Stimulated activated naive CD8-positive, alpha-beta T cell treated with anti-CD3 and anti-CD28 coated beads, Interleukin-15, amount 100 ng/mL, for 72 hours (primary cell): ENCODE measurements at regions not wholly inside any gene's neighbourhood (a gene's known extent, or its start where the extent isn't known, plus 50 kb on each side); places are given as distances from the start of the nearest gene placed in this dataset.

ENCODE experiments used
- ATAC-seq: fragments of 150-1000 bp; cut with Tn5 transposase; 2 replicates; pipeline ENCODE4 v1.10.0; 2021; ENCODE audit warnings: mild to moderate bottlenecking, moderate library complexity
- DNase-seq, 2 donors: peaks; one replicate each; pipeline ENCODE4 v3.0.0; 2021 to 2022
- H3K27ac Mint-ChIP-seq, 2 donors: one replicate each; pipeline ENCODE4 v1.8.0; 2022; ENCODE audit warnings: mild to moderate bottlenecking in 2 of 2, mixed read lengths in 2 of 2, moderate library complexity in 2 of 2
- H3K27me3 Mint-ChIP-seq: one replicate; pipeline ENCODE4 v1.8.0; 2022; ENCODE audit warnings: mixed read lengths
- H3K4me1 Mint-ChIP-seq: one replicate; pipeline ENCODE4 v1.8.0; 2022; ENCODE audit warnings: mild to moderate bottlenecking, mixed read lengths
- H3K4me3 Mint-ChIP-seq, 2 donors: one replicate each; pipeline ENCODE4 v1.8.0; 2022; ENCODE audit warnings: mild to moderate bottlenecking in 2 of 2, mixed read lengths in 2 of 2, moderate library complexity in 1 of 2
- H3K9me3 Mint-ChIP-seq, 2 donors: one replicate each; pipeline ENCODE4 v1.8.0; 2022; ENCODE audit warnings: mixed read lengths in 2 of 2

- Mint-ChIP-seq H3K4me1 (no peaks in the 10 kb centered on the region), H3K9me3 (no peaks in the 10 kb centered on the region), H3K27me3 (no peaks in the 10 kb centered on the region), H3K27ac (no peak overlapping the region), H3K4me3 (no peak overlapping the region)
- no peak for DNase-seq
- ATAC-seq = no peak
These were observed 58.5 kb downstream of the DLL1 start for GRCh38 chr6:170232186-170233002.

- H3K27me3 Mint-ChIP-seq = no peaks in the 10 kb centered on the region
- no peak overlapping the region for H3K4me3 Mint-ChIP-seq
- DNase-seq = no peak
- no peaks in the 10 kb centered on the region for H3K4me1 Mint-ChIP-seq
- H3K9me3 Mint-ChIP-seq = no peaks in the 10 kb centered on the region
- H3K27ac Mint-ChIP-seq = no peak overlapping the region
- ATAC-seq = no peak
These were observed 59.3 kb downstream of the DLL1 start for GRCh38 chr6:170231293-170232185.

DNA sequence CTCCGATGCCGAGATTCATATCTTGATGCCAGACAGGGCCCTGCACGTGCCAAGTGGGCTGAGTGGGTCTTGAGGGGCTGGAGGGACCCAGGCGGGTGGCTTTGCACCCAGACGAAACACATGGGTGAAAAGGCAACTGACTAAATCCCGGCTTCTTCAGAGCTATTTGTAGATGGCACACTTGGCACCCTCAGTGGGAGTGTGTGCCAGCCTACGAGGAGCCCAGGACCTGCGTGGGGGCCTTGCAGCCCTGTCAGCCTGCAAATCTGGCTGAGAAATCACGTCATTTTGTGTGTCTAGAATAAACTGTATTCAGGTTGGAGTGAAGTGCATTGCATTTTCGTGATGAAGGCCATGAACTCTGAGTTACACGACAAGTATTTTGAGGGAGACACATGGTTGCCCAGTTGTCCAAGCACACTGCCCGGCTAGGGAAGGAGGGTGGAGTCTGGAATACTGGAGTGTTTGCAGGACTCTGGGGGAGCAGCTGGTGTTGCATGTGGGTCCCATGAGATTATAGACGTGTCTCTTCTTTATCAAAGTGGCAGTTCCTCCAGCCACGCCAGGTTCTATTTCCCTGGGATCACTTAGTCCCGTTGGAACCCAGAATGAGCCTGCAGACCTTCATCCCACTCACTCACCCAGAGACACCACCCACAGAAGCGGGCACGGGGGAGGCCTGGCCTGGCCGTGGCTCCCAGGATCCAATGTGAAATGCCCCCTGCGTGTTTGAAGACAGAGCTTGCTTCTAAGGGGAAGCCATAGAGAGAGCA lies 60.2 kb downstream of the DLL1 start:
- Mint-ChIP-seq H3K27me3 (no peaks in the 10 kb centered on the region), H3K9me3 (no peaks in the 10 kb centered on the region), H3K27ac (no peak overlapping the region), H3K4me3 (no peak overlapping the region), H3K4me1 (no peaks in the 10 kb centered on the region)
- ATAC-seq = no peak
- no peak for DNase-seq

GRCh38 chr6:170229851-170230519 lies 60.9 kb downstream of the DLL1 start:
- H3K4me1 Mint-ChIP-seq = peaks cover 2% of the 10 kb centered on the region
- DNase-seq (no peak), ATAC-seq (no peak)
- H3K4me3 Mint-ChIP-seq = no peak overlapping the region
- no peaks in the 10 kb centered on the region for H3K9me3 Mint-ChIP-seq
- H3K27ac Mint-ChIP-seq = no peak overlapping the region
- H3K27me3 Mint-ChIP-seq = no peaks in the 10 kb centered on the region

- Mint-ChIP-seq H3K4me1 (peaks cover 8% of the 10 kb centered on the region), H3K4me3 (no peak overlapping the region), H3K27ac (no peak overlapping the region), H3K9me3 (no peaks in the 10 kb centered on the region), H3K27me3 (no peaks in the 10 kb centered on the region)
- no peak for ATAC-seq
- no peak for DNase-seq
These were observed 61.5 kb downstream of the DLL1 start for GRCh38 chr6:170229396-170229795.

DNA sequence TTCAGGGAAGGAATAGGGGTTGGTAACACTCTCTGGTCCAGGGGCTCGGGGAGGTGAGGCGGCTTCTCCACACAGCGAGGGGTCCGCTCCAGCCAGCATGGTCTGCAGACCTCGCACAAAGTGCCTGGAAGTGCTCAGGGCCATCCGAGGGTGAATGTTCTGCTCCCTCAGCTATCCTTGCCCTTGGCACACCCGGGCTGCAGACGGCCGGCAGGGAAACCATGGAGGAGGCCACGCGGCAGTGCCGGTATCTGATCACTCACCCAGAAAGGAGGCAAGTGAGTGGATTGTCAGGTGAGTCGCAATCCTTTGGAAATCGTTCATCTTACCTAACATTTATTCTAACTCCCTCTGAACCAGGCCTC lies 62.0 kb downstream of the DLL1 start:
- Mint-ChIP-seq H3K4me3 (no peak overlapping the region), H3K27ac (no peak overlapping the region), H3K4me1 (peaks cover 9% of the 10 kb centered on the region), H3K9me3 (no peaks in the 10 kb centered on the region), H3K27me3 (no peaks in the 10 kb centered on the region)
- DNase-seq (no peak), ATAC-seq (no peak)

GRCh38 chr6:170227996-170228945 lies 62.6 kb downstream of the DLL1 start:
- no peaks in the 10 kb centered on the region for H3K9me3 Mint-ChIP-seq
- ATAC-seq = no peak
- no peak overlapping the region for H3K27ac Mint-ChIP-seq
- DNase-seq = no peak
- H3K4me1 Mint-ChIP-seq = peaks cover 12% of the 10 kb centered on the region
- no peaks in the 10 kb centered on the region for H3K27me3 Mint-ChIP-seq
- H3K4me3 Mint-ChIP-seq = no peak overlapping the region

- H3K4me1 Mint-ChIP-seq = peaks cover 19% of the 10 kb centered on the region
- no peaks in the 10 kb centered on the region for H3K9me3 Mint-ChIP-seq
- no peak for DNase-seq
- H3K4me3 Mint-ChIP-seq = no peak overlapping the region
- H3K27me3 Mint-ChIP-seq = no peaks in the 10 kb centered on the region
- no peak overlapping the region for H3K27ac Mint-ChIP-seq
- ATAC-seq = no peak
These were observed 63.3 kb downstream of the DLL1 start for GRCh38 chr6:170227521-170227983.

DNA sequence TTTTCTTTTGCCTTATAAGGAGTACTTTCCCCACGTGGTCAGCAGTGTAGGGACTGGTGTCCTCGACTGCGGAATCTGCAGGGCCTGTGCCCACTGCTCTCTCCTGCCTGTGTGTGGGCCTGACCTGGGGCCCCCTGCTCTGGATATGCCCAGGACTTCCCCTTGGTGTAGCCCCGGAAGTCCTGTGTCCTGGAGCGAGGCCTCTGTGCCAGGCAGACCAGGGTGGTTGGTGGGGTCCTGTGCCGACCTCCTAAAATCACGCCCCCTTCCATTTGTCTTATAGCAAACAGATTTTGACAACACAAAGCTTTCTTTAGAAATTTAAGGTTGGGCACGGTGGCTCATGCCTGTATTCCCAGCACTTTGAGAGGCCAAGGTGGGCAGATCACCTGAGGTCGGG lies 64.2 kb downstream of the DLL1 start:
- no peaks in the 10 kb centered on the region for H3K27me3 Mint-ChIP-seq
- no peak for ATAC-seq
- peaks cover 28% of the 10 kb centered on the region for H3K4me1 Mint-ChIP-seq

DNA sequence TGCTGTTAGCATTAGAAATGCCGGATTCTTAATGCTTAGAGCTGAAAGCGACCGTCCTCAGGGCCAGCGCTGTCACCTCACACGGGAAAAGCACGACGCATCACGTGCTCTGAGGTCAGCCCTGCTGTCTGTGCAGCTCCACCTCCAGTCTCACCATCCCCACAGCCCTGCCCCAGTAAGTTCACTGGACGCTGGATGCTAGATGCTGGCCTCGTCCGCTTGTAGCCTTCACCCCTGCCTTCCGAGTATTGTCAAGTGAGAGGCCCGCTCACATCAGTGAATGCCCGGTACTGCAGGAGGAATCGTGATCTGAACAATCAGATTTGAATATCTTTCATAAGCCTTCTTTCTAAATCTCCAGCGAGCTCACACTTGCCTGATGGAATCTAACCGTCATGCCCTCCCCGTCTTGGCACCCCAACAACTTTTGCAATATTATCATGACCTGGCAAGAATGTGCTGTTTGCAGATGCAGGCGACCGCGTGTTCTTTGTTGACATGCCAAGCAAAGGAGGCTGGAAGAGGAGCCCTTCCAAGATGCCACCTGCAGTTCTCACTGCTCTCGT lies 64.9 kb downstream of the DLL1 start:
- H3K27me3 Mint-ChIP-seq = no peaks in the 10 kb centered on the region
- H3K4me3 Mint-ChIP-seq = no peak overlapping the region
- no peaks in the 10 kb centered on the region for H3K9me3 Mint-ChIP-seq
- ATAC-seq (no peak), DNase-seq (no peak)
- peaks cover 35% of the 10 kb centered on the region for H3K4me1 Mint-ChIP-seq
- H3K27ac Mint-ChIP-seq = no peak overlapping the region

More for the DNA sequence above, 64.2 kb downstream of the DLL1 start:
- Mint-ChIP-seq H3K4me3 (no peak overlapping the region), H3K27ac (no peak overlapping the region), H3K9me3 (no peaks in the 10 kb centered on the region)
- DNase-seq = no peak

DNA sequence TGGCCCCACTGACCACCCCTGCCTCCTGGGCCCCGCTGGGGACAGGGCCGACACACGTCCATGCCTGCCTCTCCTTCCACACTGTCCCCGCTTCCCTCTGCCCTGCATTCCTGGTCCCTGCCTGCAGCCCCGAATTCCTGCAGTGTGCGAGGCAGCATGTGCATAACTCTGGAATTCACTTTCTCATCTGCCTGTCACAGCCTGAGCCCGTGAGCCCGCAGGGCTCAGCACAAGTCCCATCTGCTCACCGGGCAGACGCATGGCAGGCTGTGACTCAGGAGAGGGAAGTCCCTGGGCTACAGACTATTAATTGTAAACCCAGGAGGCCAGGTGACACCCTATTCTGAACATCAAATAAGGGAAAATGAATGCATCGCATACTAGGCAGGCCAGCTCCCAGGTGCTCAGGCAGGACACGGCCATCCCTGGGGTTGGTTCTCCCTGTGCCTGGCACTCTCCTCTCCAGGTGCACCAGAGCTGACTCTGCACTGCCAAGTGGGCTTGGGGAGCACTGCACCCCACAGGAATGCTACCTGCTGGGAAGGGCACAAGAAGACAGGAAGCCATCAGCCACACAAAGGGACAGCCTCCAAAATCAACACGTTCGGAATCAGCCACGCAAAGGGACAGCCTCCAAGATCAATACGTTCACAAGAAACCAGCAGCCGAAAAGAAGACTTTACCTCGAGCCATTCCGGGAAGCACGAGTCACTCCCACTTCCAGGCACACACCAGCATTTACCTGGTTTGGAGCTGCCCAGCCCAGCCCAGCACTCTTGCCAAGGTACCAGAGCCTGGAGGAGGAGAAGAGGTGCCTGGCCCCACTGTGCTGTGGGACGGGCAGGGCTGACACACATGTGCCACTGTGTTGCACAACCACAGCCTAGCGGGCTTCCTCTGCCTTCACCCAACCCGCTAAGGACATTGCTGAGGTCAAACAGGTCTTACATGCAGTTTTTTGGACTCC lies 65.9 kb downstream of the DLL1 start:
- no peak overlapping the region for H3K4me3 Mint-ChIP-seq
- DNase-seq = no peak
- no peaks in the 10 kb centered on the region for H3K9me3 Mint-ChIP-seq
- ATAC-seq = no peak
- peak overlapping the region in 1 of 2 donors; percentile 1 for H3K27ac Mint-ChIP-seq
- no peaks in the 10 kb centered on the region for H3K27me3 Mint-ChIP-seq
- H3K4me1 Mint-ChIP-seq = peaks cover 35% of the 10 kb centered on the region

GRCh38 chr6:170223718-170224693 lies 66.9 kb downstream of the DLL1 start:
- peaks cover 35% of the 10 kb centered on the region for H3K4me1 Mint-ChIP-seq
- no peak for ATAC-seq
- H3K27ac Mint-ChIP-seq = peak overlapping the region in 1 of 2 donors; percentile 72
- no peak overlapping the region for H3K4me3 Mint-ChIP-seq
- no peak for DNase-seq
- no peaks in the 10 kb centered on the region for H3K27me3 Mint-ChIP-seq
- H3K9me3 Mint-ChIP-seq = no peaks in the 10 kb centered on the region
